Rectal smooth muscle tissue (tissue), 1 donor: ENCODE measurements at regions not wholly inside any gene's neighbourhood (a gene's known extent, or its start where the extent isn't known, plus 50 kb on each side); places are given as distances from the start of the nearest gene placed in this dataset.

Source experiments
- H3K27ac ChIP-seq: one replicate; pipeline ENCODE4 v1.7.0; 2013; ENCODE audit warnings: low read depth, low read length, inconsistent platforms
- H3K27me3 ChIP-seq: one replicate; pipeline ENCODE4 v1.7.0; 2013; ENCODE audit warnings: low read length; ENCODE audit not compliant: control insufficient read depth, insufficient read depth
- H3K36me3 ChIP-seq: one replicate; pipeline ENCODE4 v1.7.0; 2013; ENCODE audit warnings: low read length; ENCODE audit not compliant: control insufficient read depth, insufficient read depth
- H3K4me1 ChIP-seq: one replicate; pipeline ENCODE4 v1.7.0; 2013; ENCODE audit warnings: low read length; ENCODE audit not compliant: control insufficient read depth, insufficient read depth
- H3K4me3 ChIP-seq: one replicate; pipeline ENCODE4 v1.7.0; 2013; ENCODE audit warnings: low read length
- H3K9ac ChIP-seq: one replicate; pipeline ENCODE4 v1.7.0; 2013; ENCODE audit warnings: low read length

DNA sequence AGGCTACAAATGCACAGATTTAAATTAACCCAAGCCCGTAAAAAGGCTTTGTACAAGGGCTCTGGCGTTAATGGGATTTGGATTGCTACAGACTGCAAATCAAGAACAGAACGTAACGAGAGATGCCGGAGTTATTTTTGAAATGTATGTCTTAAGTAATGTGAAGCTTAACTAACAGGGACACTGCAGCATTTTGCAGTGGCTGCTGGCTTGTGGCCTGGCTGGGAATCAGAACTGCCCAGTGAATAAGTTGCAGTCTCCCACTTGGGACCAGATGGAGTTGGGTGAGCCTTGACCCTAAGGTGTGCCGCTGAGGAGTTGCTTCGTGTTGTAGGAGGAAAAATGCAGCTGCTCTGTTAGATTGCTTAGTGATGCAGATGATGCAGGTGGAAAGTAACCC, 318.4 kb downstream of the DHX15 start:
- H3K27ac ChIP-seq = no peak overlapping the region
- no peaks in the 10 kb centered on the region for H3K4me1 ChIP-seq
- no peak overlapping the region for H3K9ac ChIP-seq
- H3K4me3 ChIP-seq = no peak overlapping the region
- H3K36me3 ChIP-seq = no peaks in the 10 kb centered on the region
- no peaks in the 10 kb centered on the region for H3K27me3 ChIP-seq

DNA sequence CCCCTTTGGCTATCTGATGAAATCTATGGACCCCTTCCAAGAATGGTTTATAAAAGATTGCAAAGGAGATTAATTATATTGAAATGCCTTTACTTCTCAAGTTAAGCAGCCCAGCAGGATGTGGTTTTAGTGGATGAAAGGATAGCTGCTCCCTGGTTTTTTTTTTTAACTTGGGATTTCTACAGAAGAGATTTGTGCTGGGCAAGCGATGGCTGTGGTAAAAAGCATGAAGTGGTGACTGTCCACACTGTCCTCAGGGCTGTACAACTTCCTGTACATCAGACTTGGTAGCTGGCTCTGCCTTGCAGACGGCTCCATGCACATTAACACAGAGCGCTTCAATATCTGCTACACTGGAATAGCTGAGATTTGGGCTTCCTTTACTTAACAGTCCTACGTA, 321.7 kb downstream of the DHX15 start:
- Histone ChIP-seq H3K9ac (no peak overlapping the region), H3K27me3 (no peaks in the 10 kb centered on the region), H3K4me3 (no peak overlapping the region), H3K36me3 (no peaks in the 10 kb centered on the region), H3K4me1 (no peaks in the 10 kb centered on the region), H3K27ac (no peak overlapping the region)

DNA sequence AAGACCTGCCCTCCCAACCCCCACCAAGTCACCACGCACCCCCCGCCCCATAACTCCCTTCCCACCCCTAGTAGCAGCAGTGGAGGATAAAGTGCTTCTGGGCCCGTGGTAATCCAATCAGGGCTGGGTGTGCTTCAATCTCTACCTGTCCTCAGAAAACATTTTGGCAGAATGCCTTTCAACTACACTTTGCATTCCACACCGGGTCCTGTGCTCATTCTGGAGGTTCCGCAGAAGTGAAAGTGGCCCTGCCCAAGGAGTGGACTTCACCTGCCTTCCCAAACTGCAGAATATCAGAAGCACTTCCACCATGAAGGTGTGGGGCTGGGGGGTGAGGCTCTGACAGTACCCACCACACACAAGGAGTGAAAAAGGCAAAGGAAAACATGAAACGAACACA, 322.3 kb downstream of the DHX15 start:
- H3K27ac ChIP-seq = no peak overlapping the region
- H3K4me3 ChIP-seq = no peak overlapping the region
- no peaks in the 10 kb centered on the region for H3K4me1 ChIP-seq
- no peaks in the 10 kb centered on the region for H3K27me3 ChIP-seq
- no peak overlapping the region for H3K9ac ChIP-seq
- H3K36me3 ChIP-seq = no peaks in the 10 kb centered on the region

DNA sequence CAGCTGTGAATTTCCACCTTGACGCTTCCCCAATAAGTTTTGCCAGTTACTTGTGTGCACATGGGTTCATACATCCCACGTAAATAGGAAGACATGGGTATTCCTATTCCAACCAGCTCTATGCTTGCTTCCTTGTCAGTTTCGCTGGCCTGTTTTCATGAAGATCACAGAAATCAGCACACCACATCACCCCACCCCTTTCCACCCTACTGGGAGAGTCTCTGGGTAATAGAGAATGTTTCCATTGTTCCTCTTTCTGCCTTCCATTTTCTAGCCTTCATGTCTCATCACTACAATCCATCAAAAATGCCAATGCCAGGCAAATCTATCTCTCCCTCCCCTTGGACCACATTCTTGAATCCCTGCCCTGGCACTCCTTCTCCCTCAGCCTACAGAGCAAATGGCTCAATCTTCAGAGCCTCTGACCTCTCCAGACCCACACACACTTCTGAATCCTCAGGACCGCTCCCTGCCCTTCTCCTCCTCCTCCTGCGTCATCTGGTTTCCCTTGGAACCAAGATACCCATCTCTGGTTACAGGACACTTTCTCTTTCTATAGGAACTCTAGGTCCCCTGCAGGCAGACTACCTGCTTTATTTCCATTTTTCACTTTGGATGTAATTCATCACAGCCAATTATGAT, 323.3 kb downstream of the DHX15 start:
- H3K4me1 ChIP-seq = no peaks in the 10 kb centered on the region
- no peak overlapping the region for H3K9ac ChIP-seq
- no peak overlapping the region for H3K27ac ChIP-seq
- no peaks in the 10 kb centered on the region for H3K36me3 ChIP-seq
- no peaks in the 10 kb centered on the region for H3K27me3 ChIP-seq
- no peak overlapping the region for H3K4me3 ChIP-seq

DNA sequence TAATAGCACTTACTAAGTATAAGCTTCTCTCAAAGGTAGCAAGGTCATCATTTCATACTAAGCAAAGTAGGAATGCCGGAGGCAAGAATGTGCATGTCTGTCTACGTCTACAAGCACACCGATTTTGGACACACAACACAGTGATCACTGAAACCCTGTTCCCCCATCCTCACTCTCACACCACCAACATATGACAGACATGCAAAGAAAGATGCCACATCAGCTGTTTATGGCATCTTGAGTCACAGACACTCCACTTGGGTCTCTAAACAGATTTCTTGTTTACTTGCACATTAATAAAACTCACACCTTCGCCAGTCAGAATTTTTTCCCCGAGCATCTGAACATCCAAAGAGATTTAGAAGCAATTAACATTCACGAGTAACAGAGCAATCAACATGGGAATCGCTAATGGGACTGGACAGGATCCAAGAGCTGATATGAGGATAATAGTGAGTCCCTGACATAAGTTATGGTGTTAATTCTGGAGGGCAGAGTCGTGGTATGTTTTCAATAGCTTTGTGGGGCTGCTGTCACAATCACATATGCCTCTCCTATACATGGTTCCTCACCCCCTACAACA, 324.1 kb downstream of the DHX15 start:
- Histone ChIP-seq H3K4me1 (no peaks in the 10 kb centered on the region), H3K4me3 (no peak overlapping the region), H3K36me3 (no peaks in the 10 kb centered on the region), H3K9ac (no peak overlapping the region), H3K27me3 (no peaks in the 10 kb centered on the region), H3K27ac (no peak overlapping the region)

DNA sequence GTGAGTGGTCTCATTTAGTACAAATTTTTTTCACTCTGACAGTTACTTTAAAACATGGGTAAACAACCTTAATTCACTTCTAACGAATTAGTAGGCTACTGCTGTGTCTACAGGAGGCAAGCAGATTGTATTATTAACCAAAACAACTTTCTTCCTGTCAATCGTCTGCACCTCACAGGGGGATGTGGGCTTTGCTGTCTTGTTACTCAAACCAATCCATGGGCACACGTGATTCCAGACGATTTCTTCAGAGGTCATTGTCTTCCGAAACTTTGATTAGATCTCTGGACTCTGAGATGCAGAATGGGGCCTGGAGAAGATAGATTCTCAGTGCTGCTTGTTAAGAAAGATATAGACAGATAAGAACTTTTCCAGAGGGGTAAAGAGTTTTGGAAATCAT, 327.8 kb downstream of the DHX15 start:
- Histone ChIP-seq H3K4me1 (no peaks in the 10 kb centered on the region), H3K27me3 (no peaks in the 10 kb centered on the region), H3K4me3 (no peak overlapping the region), H3K36me3 (no peaks in the 10 kb centered on the region), H3K27ac (no peak overlapping the region), H3K9ac (no peak overlapping the region)

DNA sequence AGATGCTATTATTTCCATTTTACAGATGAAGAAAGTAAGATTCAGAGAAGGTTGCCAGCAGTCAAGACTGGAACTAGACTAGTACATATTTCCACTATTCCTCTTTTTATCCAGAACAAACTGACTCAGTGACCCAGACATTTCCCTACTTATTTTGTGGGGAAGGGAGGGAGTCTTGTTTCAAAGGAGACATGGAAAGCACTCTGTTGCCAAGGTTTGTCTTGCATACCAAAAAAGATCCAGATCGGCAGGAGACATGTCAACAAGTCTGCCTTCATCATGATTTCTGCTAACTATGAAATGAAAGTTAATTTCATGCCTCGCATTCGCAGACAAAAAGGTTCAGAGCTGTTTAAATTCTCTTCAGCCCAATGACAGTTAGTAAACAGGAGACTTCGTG, 328.3 kb downstream of the DHX15 start:
- Histone ChIP-seq H3K27me3 (no peaks in the 10 kb centered on the region), H3K4me3 (no peak overlapping the region), H3K9ac (no peak overlapping the region), H3K36me3 (no peaks in the 10 kb centered on the region), H3K27ac (no peak overlapping the region), H3K4me1 (no peaks in the 10 kb centered on the region)

DNA sequence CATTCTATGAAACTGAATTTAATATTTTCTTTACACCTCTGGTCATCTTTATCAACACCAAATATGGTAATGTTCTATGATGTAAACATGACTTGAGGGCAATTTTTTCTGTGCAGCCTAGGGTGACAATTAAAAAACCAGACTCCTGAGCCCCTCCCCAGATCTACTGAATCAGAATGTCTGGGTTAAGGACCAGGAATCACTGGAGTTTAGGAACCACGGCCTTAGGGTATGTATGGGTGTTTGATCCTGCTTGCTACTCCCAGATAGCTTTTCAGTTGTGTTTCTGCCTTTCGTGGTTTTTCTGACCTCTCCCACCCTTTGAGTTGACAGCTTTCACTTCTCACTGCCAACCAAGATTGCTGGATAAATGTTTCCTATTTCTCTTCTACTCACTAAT, 332.2 kb downstream of the DHX15 start:
- Histone ChIP-seq H3K4me1 (peaks cover 6% of the 10 kb centered on the region), H3K36me3 (no peaks in the 10 kb centered on the region), H3K27me3 (no peaks in the 10 kb centered on the region), H3K9ac (no peak overlapping the region), H3K4me3 (no peak overlapping the region), H3K27ac (no peak overlapping the region)

DNA sequence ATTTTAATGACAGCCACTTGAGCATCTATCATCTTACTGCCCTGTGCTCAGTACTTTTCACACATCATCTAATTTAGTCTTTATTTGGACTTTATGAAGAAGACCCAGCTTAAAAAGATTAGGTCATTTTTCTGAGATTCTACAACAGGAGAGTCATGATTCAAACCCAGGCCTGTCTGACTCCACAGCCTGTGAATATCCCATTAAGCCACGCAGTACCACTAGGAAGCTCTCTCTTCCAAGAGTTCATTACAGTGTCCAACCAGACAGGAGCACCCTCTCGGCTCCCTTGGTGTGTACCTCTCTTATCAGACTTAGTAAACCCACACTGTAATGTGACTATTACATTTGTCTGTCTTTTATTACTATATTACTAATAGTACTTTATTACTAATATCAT, 332.8 kb downstream of the DHX15 start:
- Histone ChIP-seq H3K27ac (no peak overlapping the region), H3K9ac (no peak overlapping the region), H3K4me1 (peaks cover 6% of the 10 kb centered on the region), H3K27me3 (no peaks in the 10 kb centered on the region), H3K4me3 (no peak overlapping the region), H3K36me3 (no peaks in the 10 kb centered on the region)

DNA sequence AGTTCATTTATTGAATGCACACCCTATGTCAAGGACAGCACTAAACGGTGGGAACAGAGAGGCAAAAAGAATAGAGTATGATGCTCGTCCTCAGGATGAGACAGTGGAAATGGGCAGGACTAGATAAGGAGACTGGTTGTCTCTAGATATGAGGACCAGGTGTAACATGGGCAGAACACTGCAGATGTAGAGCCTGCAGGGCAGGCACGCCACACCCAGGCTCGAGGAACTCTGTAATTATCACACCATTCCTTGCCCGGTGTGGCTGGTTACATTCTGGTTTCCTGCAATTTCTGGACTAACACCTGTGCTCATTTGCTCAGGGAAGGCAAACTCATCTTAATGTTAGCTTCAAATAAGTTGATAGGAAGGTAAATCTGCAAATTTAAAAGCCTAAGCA, 334.4 kb downstream of the DHX15 start:
- Histone ChIP-seq H3K4me1 (peaks cover 6% of the 10 kb centered on the region), H3K4me3 (no peak overlapping the region), H3K36me3 (no peaks in the 10 kb centered on the region), H3K27ac (no peak overlapping the region), H3K9ac (no peak overlapping the region), H3K27me3 (no peaks in the 10 kb centered on the region)

DNA sequence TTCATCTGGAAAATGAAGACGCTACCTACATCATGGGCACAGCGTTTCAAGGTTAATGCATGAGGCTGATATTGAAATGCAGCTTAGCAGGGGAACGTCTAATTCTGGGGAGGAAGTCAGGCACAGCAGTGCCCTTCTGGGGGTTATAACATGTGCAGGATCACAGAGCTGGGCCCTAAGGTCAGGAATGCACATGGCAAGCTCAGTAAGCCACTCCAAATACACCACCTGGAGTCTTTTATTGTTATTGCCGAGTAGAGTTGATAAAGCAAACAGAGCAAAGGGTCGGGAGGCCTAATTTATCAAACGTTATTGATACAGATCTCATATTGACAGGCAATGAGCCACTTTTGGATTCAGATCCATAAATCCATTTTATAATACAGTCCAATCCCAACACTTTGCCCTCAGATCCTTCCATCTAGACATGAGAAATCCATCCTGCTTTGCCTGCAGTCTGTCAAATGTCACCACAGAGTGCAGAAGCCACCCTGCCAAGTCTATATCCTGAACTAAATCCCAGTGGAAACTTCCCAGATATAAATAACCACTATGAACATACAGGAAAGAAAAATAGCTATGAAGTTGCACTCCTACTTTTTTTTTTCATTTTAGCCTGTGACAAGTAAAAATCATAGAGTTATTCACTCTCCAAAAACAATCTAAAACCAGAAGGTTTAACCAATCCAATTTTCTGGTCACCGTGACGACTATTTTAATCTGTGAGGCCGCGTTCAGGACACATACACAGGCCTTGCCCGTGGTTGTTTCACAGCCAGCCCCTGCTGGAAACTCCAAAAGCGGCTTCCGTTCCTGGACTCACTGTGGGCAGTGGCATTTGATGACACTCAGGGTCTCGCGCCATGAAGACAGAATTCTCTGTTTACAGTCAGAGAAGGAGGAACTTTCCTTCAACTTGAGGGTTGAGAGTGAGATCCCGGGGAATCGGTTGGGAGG, 335.4 kb downstream of the DHX15 start:
- Histone ChIP-seq H3K4me3 (no peak overlapping the region), H3K4me1 (peaks cover 6% of the 10 kb centered on the region), H3K27me3 (no peaks in the 10 kb centered on the region), H3K36me3 (no peaks in the 10 kb centered on the region), H3K9ac (no peak overlapping the region), H3K27ac (no peak overlapping the region)

DNA sequence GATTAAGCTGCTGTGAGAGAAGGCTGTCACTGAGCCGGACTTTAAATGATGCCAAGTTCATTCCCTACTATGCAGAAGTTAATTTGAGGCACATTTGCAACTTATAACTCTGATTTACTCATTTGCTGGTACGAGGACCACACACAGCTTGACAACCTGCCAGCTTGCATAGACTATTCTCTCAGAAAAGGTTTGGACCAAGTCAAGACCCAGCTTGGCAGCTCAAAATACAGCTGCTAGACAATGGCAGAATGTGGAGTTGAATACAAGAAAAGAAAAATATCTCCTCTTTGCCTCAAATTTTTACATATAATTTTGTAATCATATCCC, 338.9 kb downstream of the DHX15 start:
- no peak overlapping the region for H3K9ac ChIP-seq
- H3K27ac ChIP-seq = no peak overlapping the region
- H3K4me1 ChIP-seq = peaks cover 8% of the 10 kb centered on the region
- H3K36me3 ChIP-seq = no peaks in the 10 kb centered on the region
- no peaks in the 10 kb centered on the region for H3K27me3 ChIP-seq
- no peak overlapping the region for H3K4me3 ChIP-seq
